ENCODE measurements at regions not wholly inside any gene's neighbourhood (a gene's known extent, or its start where the extent isn't known, plus 50 kb on each side); places are given as distances from the start of the nearest gene placed in this dataset.

DNA sequence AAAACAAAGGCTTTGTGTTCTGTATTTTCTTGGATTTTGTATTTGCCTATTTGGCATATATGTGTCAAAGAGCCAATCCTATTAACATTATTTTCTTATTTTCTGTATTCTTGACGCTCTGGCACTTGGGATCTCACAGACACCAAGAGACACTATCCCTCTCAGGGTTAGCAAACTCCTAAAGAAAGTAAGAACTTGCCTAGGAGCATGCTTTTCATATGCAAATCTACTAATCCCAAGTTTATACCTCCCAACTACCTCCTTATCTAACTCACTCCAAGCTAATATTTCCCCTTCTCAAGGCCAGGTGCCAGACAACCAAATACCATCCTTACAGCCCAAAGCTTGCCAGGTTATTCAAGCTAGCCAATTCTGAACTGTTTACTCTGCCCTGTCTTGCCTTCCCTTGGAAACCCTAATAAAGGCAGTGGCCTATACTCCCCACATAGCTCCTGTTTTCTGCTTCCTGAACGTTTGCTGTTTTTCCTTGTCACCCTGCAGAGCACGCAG is 455.4 kb upstream of the ANO3 start:
- no peak for DNase-seq (ENCODE audit: low read depth, low spot score)
- H3K4me3 ChIP-seq (ENCODE audit: low read depth, low read length), result no peak overlapping the region
- in situ Hi-C loops (cut with HindIII; ENCODE audit: low sequenced_read_pairs), result no loop called here
- TF ChIP-seq, protein P1, sequence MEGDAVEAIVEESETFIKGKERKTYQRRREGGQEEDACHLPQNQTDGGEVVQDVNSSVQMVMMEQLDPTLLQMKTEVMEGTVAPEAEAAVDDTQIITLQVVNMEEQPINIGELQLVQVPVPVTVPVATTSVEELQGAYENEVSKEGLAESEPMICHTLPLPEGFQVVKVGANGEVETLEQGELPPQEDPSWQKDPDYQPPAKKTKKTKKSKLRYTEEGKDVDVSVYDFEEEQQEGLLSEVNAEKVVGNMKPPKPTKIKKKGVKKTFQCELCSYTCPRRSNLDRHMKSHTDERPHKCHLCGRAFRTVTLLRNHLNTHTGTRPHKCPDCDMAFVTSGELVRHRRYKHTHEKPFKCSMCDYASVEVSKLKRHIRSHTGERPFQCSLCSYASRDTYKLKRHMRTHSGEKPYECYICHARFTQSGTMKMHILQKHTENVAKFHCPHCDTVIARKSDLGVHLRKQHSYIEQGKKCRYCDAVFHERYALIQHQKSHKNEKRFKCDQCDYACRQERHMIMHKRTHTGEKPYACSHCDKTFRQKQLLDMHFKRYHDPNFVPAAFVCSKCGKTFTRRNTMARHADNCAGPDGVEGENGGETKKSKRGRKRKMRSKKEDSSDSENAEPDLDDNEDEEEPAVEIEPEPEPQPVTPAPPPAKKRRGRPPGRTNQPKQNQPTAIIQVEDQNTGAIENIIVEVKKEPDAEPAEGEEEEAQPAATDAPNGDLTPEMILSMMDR (IDR thresholded peaks at IDR 0.05; ENCODE audit: low read depth, low read length), result no peak

DNA sequence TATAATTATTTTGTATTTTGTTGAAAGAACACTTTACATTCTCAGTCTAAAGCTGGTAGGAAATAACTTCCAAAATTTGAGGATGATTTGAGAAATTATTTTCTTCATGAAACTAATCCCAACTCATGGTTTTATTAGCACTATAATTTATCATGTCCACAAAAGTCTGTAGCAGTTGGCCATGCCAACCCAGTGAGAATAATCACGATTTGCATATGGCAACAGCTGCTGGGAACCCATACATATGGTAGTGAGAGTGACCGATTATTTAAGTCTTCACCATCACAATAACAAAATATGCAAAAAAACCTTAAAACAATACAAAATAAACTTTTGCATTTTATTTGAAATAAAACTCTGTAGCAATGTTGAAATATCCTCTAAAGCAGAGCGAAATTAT is 445.9 kb upstream of the ANO3 start:
- no peak for DNase-seq (ENCODE audit: low read depth, low spot score)
- TF ChIP-seq, protein P1 (IDR thresholded peaks at IDR 0.05; ENCODE audit: low read depth, low read length), result no peak
- in situ Hi-C loops (cut with HindIII; ENCODE audit: low sequenced_read_pairs), result no loop called here
- H3K4me3 ChIP-seq (ENCODE audit: low read depth, low read length), result no peak overlapping the region

DNA sequence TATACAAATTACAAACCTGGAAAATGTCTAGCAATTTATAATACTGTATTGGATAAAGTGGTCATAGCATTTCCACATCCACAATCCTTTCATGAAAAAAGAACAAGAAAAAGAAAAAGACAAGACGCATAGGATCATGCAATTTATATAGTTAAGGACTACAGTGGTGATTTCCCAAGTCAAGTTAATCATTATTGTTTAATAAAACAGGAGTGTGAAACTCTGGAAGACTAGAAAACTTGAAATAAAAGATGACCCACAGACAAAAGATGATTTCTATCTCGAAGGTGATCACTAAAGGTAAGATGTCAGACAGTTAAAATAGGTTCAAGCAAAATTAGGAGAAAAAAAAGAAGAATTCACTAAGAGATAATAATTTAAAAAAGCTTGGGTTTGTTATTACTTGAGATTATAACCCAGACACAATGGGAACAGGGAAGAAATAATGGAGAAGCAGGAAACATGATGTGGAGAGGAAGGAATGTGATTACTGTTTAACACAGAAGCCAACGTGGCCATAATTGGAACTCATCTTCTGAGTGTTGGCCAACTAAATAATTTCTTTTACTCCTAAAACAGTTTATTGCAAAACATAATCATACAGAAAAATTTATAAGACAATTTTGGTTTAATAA is 441.2 kb upstream of the ANO3 start:
- TF ChIP-seq, protein P1 (IDR thresholded peaks at IDR 0.05; ENCODE audit: low read depth, low read length), result no peak
- DNase-seq (ENCODE audit: low read depth, low spot score), result no peak
- in situ Hi-C loops (cut with HindIII; ENCODE audit: low sequenced_read_pairs), result no loop called here
- H3K4me3 ChIP-seq (ENCODE audit: low read depth, low read length), result no peak overlapping the region

DNA sequence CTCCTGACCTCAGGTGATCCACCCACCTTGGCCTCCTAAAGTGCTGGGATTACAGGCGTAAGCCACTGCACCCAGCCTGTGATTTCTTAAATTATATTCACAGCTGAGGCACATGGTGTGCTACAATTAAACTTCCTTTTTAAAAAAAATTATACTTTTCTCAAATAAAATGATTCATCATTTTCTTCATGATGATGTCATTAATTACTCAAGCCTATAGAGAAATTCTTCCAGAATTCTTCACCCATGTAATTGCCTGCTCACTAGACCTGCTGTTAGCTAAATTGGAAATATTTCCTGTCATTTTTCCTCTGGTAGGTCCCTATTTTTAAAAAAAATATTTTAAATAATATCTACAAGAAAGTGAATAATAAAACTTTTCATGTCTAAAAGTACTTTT is 440.0 kb upstream of the ANO3 start:
- TF ChIP-seq, protein P1 (IDR thresholded peaks at IDR 0.05; ENCODE audit: low read depth, low read length), result no peak
- H3K4me3 ChIP-seq (ENCODE audit: low read depth, low read length), result no peak overlapping the region
- no peak for DNase-seq (ENCODE audit: low read depth, low spot score)
- in situ Hi-C loops (cut with HindIII; ENCODE audit: low sequenced_read_pairs), result no loop called here

DNA sequence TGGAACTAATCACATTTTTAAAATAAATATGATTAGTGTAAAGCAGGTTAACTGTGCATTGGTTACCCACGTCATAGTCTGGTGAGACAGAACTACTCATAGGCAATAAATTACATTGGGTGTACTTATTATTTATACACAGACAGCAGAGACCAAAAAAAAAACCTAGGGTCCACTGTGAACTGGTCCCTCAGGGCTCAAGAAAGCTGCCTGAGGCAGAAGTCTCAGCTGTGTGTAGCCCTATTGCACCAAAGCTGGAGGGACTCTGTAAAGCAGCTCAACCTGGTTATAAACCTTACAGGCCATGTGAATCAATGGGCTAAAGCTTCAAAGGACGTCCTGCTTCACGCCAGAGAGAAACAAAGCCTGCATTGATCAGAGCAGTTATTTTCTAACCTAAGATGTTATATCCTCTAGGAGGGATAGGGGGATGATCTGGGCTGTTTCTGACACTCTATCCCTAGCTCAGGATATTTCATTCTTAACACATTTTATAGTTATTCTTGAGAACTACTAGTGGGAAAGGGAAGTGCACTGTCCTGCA is 432.2 kb upstream of the ANO3 start:
- H3K4me3 ChIP-seq (ENCODE audit: low read depth, low read length), result no peak overlapping the region
- DNase-seq (ENCODE audit: low read depth, low spot score), result no peak
- TF ChIP-seq, protein P1 (IDR thresholded peaks at IDR 0.05; ENCODE audit: low read depth, low read length), result no peak
- in situ Hi-C loops (cut with HindIII; ENCODE audit: low sequenced_read_pairs), result no loop called here

DNA sequence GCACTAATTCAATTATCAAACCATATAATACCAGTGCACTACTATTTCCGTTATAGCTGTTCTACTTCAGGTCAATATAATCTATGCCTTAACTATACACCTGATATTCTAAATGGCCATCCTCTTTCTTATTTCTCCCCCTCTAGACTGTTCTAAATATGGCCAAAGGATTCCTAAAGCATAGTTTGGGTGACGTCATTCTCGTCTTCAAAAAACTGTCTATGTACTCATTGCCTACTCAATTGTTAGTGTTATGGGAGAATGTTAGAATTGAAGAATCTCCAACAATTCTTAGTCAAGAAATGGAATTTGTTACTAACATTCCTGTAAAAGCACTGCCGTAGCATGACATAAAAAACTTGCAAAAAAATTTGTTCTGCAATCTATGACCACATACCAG is 431.1 kb upstream of the ANO3 start:
- in situ Hi-C loops (cut with HindIII; ENCODE audit: low sequenced_read_pairs), result no loop called here
- DNase-seq (ENCODE audit: low read depth, low spot score), result no peak
- TF ChIP-seq, protein P1 (IDR thresholded peaks at IDR 0.05; ENCODE audit: low read depth, low read length), result no peak
- no peak overlapping the region for H3K4me3 ChIP-seq (ENCODE audit: low read depth, low read length)

All from astrocyte of the spinal cord (primary cell).